ENCODE measurements at regions not wholly inside any gene's neighbourhood (a gene's known extent, or its start where the extent isn't known, plus 50 kb on each side); places are given as distances from the start of the nearest gene placed in this dataset.

DNA sequence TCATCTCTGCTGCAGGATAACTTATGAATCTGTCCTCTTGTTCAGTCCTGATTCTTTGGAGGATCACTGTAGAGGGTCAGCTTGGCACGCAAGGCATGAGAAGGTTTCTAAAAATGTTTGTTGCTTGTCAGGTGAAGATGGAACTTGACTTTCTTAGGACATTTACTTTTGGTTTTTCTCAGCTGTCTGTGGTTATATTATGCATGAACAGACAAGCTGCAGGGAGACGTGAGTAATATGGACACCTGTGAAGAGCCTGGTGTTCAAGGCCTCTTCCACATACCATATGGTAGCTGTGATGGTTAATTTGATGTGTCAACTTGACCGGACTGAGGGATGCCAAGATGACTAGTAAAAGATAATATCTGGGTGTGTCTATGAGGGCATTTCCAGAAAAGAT, 270.2 kb upstream of the CPHXL start:
- POLR2A ChIA-PET: no interaction called here
- CTCF ChIA-PET: no interaction called here
- H3K27me3 Mint-ChIP-seq: no peaks in the 10 kb centered on the region
- no peaks in the 10 kb centered on the region for H3K36me3 Mint-ChIP-seq (ENCODE audit: low read depth)
- H3K4me3 Mint-ChIP-seq: no peak overlapping the region
- H3K4me1 Mint-ChIP-seq: no peaks in the 10 kb centered on the region
- no peak overlapping the region for H3K27ac Mint-ChIP-seq
- no peak for DNase-seq
- H3K9me3 Mint-ChIP-seq: peaks cover 6% of the 10 kb centered on the region

DNA sequence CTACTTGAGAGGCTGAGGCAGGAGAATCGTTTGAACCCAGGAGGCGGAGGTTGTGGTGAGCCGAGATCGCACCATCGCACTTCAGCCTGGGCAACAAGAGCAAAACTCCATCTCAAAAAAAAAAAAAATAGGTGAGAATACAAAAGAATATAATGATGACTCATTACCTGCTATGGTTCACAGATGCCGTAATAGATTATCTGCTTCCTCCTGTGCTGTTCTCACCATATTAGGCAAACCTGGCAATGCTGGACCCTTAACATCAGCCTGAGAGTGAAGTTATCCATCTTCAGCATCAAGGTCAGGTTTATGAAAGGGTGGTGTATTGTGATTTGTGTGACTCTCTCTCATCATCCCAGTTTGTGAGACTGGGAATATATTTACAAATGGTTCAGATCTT, 271.3 kb upstream of the CPHXL start:
- H3K9me3 Mint-ChIP-seq: peaks cover 6% of the 10 kb centered on the region
- no peaks in the 10 kb centered on the region for H3K36me3 Mint-ChIP-seq (ENCODE audit: low read depth)
- POLR2A ChIA-PET: no interaction called here
- no peak overlapping the region for H3K27ac Mint-ChIP-seq
- H3K4me3 Mint-ChIP-seq: no peak overlapping the region
- no peaks in the 10 kb centered on the region for H3K4me1 Mint-ChIP-seq
- no peaks in the 10 kb centered on the region for H3K27me3 Mint-ChIP-seq
- CTCF ChIA-PET: no interaction called here
- DNase-seq: no peak

DNA sequence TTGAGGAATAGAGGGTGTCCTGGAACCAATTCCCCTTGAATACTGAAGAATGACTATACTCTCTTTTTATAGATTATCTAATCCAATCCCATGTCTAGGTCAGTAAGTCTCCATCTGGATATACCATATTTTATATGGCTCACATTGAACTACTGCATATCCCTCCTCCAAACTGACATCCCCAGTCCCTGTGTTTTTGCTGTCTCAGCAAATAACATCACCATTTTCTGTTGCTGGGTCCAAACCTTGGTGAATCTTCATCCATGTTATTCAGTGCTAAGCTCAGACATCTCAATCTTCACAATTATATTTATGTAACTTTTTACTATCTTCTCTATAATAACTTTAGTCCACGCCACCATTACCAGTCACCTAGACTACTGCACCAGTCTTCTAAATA, 269.6 kb upstream of the CNTNAP4 start:
- no peak overlapping the region for H3K27ac Mint-ChIP-seq
- H3K4me1 Mint-ChIP-seq: no peaks in the 10 kb centered on the region
- no peak overlapping the region for H3K4me3 Mint-ChIP-seq
- H3K9me3 Mint-ChIP-seq: no peaks in the 10 kb centered on the region
- DNase-seq: no peak
- POLR2A ChIA-PET: interaction anchor here (0.6 kb wide), 1 partner anchor 1168 kb away, joined by 3 read pairs; no protein-coding TSS in a partner anchor
- no peaks in the 10 kb centered on the region for H3K27me3 Mint-ChIP-seq
- CTCF ChIA-PET: no interaction called here
- H3K36me3 Mint-ChIP-seq (ENCODE audit: low read depth): no peaks in the 10 kb centered on the region

DNA sequence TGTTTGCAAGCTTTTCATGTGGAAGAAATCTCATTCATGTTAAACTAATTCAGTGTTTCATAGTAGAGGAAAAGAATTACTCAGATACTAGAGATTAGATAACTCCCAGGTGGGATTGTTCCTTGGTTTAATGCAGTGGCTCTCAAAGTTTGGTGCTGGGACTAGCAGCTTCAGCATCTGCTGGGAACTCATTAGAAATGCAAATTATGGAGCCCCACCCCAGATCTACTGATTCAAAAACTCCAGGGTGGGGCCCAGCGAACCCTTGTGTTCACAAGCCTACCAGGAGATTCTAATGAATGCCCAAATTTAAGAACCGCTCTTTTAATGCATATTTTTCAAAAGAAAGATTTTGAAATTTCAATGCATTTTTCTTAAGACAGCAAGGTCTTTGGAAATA, 253.4 kb upstream of the CNTNAP4 start:
- H3K4me3 Mint-ChIP-seq: no peak overlapping the region
- DNase-seq: no peak
- ChIA-PET POLR2A (no interaction called here), CTCF (no interaction called here)
- H3K27ac Mint-ChIP-seq: no peak overlapping the region
- H3K9me3 Mint-ChIP-seq: no peaks in the 10 kb centered on the region
- H3K27me3 Mint-ChIP-seq: no peaks in the 10 kb centered on the region
- no peaks in the 10 kb centered on the region for H3K36me3 Mint-ChIP-seq (ENCODE audit: low read depth)
- no peaks in the 10 kb centered on the region for H3K4me1 Mint-ChIP-seq

DNA sequence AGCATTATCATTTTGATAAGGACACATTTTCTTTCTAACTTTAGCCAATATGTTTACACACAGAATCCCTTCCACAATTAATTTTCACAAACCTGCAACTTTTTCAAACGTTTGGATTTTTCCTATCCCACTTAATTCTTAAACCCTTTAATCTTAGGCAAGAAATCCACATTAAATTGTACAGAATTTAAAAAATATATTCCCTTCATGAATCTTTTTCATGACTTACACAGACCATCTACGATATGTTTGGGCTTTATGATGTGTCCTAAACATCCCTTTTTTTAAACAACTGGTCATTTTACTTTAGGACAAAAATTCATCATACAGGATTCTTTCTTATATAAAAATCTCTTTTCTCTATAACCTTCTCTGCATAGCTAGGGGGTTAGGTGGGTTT, 241.5 kb upstream of the CNTNAP4 start:
- Mint-ChIP-seq H3K27me3 (no peaks in the 10 kb centered on the region), H3K4me3 (no peak overlapping the region), H3K36me3 (ENCODE audit: low read depth) (no peaks in the 10 kb centered on the region), H3K4me1 (no peaks in the 10 kb centered on the region), H3K27ac (no peak overlapping the region), H3K9me3 (peaks cover 12% of the 10 kb centered on the region)
- DNase-seq: no peak
- ChIA-PET CTCF (no interaction called here), POLR2A (no interaction called here)

DNA sequence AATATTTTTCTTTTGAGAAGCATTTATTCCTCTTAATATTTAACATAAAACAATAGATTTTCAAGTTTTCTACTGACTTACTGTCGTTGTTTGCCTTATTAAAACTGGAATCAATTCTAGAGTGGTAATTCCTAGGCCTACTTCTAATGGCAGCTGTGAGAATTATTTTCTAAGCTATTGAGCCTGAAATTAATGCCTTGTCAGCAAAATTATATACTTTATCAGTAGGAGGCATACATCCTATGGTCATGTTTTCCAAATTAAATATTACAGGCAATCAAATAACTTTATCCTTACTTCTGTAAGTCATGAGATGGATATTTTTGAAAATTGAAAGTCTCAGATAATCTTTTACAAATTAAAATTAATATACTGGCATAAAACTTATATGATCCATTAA, 239.1 kb upstream of the CNTNAP4 start:
- Mint-ChIP-seq H3K4me1 (no peaks in the 10 kb centered on the region), H3K27me3 (no peaks in the 10 kb centered on the region), H3K9me3 (peaks cover 12% of the 10 kb centered on the region), H3K27ac (no peak overlapping the region), H3K4me3 (no peak overlapping the region), H3K36me3 (ENCODE audit: low read depth) (no peaks in the 10 kb centered on the region)
- DNase-seq: no peak
- ChIA-PET CTCF (no interaction called here), POLR2A (no interaction called here)

DNA sequence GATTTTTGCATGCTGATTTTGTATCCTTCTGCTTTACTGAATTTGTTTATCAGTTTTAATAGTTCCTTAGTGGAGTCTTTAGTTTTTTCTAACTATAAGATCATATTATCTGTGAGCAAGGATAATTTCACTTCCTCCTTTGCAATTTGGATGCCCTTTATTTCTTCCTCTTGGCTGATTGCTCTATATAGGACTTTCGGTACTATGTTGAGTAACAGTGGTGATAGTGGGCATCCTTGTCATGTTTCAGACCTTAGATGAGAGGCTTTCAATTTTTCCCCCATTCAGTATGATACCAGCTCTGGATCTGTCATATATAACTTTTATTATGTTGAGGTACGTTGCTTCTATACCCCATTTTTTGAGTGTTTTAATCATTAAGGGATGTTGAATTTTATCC, 224.5 kb upstream of the CNTNAP4 start:
- no peaks in the 10 kb centered on the region for H3K36me3 Mint-ChIP-seq (ENCODE audit: low read depth)
- no peak overlapping the region for H3K4me3 Mint-ChIP-seq
- DNase-seq: no peak
- POLR2A ChIA-PET: no interaction called here
- CTCF ChIA-PET: no interaction called here
- peaks cover 4% of the 10 kb centered on the region for H3K9me3 Mint-ChIP-seq
- no peak overlapping the region for H3K27ac Mint-ChIP-seq
- H3K27me3 Mint-ChIP-seq: no peaks in the 10 kb centered on the region
- no peaks in the 10 kb centered on the region for H3K4me1 Mint-ChIP-seq

DNA sequence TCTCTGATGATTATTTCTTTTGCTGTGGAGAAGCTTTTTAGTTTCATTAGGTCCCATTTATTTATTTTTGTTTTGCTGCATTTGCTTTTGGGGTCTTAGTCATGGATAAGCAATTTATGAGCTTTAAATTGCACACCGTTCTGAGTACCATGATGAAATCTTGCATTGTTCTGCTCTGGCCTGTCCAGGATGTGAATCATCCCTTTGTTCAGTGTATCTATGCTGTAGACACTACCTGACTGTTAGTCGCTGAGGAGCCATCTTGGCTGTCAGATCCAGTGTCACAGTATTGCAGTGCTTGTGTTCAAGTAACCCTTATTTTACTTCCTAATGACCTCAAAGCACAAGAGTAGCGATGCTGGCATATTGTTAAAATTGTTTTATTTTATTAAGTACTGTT, 218.0 kb upstream of the CNTNAP4 start:
- H3K27ac Mint-ChIP-seq: no peak overlapping the region
- H3K27me3 Mint-ChIP-seq: no peaks in the 10 kb centered on the region
- DNase-seq: no peak

DNA sequence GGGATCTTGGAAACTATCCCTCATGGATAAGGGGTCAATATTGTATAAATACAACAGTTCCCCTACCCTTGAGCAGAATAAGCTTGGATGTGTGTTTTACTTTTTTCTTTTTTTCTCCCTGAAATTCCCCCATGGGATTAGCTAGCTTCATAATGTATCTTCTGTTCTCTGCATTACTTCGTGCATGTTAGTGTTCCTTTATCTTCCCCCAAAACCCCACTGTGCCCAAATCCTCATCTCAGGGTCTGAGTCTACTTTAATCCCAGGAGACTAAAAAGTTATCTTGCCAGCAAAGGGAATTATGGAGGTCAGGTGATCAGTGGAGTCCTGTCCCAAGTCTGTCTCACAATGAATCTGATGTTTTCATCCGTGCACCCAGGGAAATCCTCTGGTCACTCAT, 217.5 kb upstream of the CNTNAP4 start:
- H3K27me3 Mint-ChIP-seq: no peaks in the 10 kb centered on the region
- CTCF ChIA-PET: no interaction called here
- no peak for DNase-seq
- H3K9me3 Mint-ChIP-seq: peaks cover 2% of the 10 kb centered on the region
- H3K4me1 Mint-ChIP-seq: no peaks in the 10 kb centered on the region
- POLR2A ChIA-PET: no interaction called here
- no peak overlapping the region for H3K27ac Mint-ChIP-seq
- no peak overlapping the region for H3K4me3 Mint-ChIP-seq
- H3K36me3 Mint-ChIP-seq (ENCODE audit: low read depth): no peaks in the 10 kb centered on the region

More for the DNA sequence above, 218.0 kb upstream of the CNTNAP4 start:
- peaks cover 2% of the 10 kb centered on the region for H3K9me3 Mint-ChIP-seq
- POLR2A ChIA-PET: no interaction called here
- H3K4me1 Mint-ChIP-seq: no peaks in the 10 kb centered on the region
- CTCF ChIA-PET: no interaction called here
- H3K4me3 Mint-ChIP-seq: no peak overlapping the region
- H3K36me3 Mint-ChIP-seq (ENCODE audit: low read depth): no peaks in the 10 kb centered on the region

DNA sequence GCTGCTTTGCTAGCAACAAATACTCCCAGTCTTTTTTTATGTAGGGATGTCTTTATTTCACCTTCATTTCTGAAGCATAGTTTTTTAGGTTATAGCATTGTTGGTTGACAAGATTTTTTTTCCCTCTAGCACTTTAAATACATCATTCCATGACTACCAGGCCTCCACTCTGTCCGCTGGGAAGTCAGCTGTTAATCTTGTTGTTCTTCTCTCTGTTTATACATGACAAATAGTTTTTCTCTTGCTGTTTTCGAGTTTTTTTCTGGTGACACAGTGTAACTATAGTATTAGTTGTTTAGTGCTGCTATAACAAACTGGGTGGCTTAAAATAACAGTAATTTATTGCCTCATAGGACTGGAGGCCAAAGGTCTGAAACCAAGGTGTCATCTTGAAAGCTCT, 205.5 kb upstream of the CNTNAP4 start:
- CTCF ChIA-PET: no interaction called here
- Mint-ChIP-seq H3K36me3 (ENCODE audit: low read depth) (no peaks in the 10 kb centered on the region), H3K4me3 (no peak overlapping the region), H3K27ac (no peak overlapping the region), H3K4me1 (no peaks in the 10 kb centered on the region), H3K9me3 (no peaks in the 10 kb centered on the region), H3K27me3 (no peaks in the 10 kb centered on the region)
- no peak for DNase-seq
- POLR2A ChIA-PET: no interaction called here

DNA sequence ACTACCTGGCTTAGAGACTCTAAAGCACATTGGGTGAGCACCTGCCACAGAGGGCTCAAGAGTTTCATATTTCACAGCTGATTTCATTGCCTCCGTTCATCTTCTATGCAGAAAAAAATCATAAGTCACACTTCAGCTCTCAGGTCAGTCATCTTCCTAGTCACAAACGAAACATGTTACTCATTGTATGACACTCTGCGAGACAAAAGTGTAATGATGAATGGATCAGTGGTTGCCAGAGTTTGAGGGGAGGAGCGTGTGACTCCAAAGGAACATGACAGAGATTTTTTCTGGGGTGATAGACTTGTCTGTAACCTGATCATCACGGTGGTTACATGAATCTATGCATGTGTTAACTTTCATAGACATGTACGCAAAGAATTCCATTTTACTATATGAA, 195.2 kb upstream of the CNTNAP4 start:
- Mint-ChIP-seq H3K4me3 (no peak overlapping the region), H3K9me3 (no peaks in the 10 kb centered on the region), H3K27me3 (no peaks in the 10 kb centered on the region), H3K4me1 (no peaks in the 10 kb centered on the region), H3K36me3 (ENCODE audit: low read depth) (no peaks in the 10 kb centered on the region), H3K27ac (no peak overlapping the region)
- DNase-seq: no peak
- ChIA-PET CTCF (no interaction called here), POLR2A (no interaction called here)

DNA sequence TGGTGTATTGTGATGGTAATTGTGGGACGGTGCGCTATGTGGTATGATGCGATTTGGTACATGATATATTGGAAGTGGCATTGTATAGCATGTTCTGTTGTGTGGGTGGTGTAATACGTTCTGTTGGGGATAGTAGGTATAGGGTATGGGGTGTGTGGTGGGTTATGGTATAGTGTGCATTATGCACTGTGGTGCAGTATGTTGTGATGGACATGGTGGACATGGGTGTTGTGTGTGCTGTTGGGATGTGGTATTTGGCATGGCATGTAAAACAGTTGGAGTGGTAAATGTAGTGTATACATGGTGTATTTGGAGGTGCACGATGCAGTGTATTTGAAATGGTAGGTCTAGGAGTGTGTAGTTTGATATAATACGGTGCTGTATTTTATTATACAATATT, 170.6 kb upstream of the CNTNAP4 start:
- Mint-ChIP-seq H3K36me3 (ENCODE audit: low read depth) (no peaks in the 10 kb centered on the region), H3K9me3 (peaks cover 9% of the 10 kb centered on the region), H3K4me3 (no peak overlapping the region), H3K27me3 (no peaks in the 10 kb centered on the region), H3K27ac (no peak overlapping the region), H3K4me1 (no peaks in the 10 kb centered on the region)
- no peak for DNase-seq
- ChIA-PET CTCF (no interaction called here), POLR2A (no interaction called here)

DNA sequence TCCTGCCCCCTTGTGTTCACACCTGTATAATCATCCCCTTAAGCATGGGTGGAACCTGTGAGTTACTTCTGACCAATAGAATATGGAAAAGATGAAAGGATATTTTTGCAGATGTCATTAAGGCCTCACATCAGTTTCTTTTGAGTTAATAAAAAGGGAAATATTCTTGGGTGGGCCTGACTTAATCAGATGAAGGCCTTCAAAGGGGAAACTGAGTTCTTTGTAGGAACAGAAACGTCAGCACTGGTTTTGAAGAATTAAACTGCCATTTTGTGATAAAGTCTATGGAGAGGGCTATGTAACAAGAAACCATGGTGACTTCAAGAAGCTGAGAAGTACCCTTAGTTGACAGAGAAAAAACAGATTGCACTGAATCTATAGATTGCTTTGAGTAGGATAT, 168.7 kb upstream of the CNTNAP4 start:
- DNase-seq: no peak
- POLR2A ChIA-PET: no interaction called here
- H3K4me1 Mint-ChIP-seq: no peaks in the 10 kb centered on the region
- H3K9me3 Mint-ChIP-seq: peaks cover 5% of the 10 kb centered on the region
- H3K27me3 Mint-ChIP-seq: no peaks in the 10 kb centered on the region
- H3K4me3 Mint-ChIP-seq: no peak overlapping the region
- no peak overlapping the region for H3K27ac Mint-ChIP-seq
- CTCF ChIA-PET: no interaction called here
- H3K36me3 Mint-ChIP-seq (ENCODE audit: low read depth): no peaks in the 10 kb centered on the region

DNA sequence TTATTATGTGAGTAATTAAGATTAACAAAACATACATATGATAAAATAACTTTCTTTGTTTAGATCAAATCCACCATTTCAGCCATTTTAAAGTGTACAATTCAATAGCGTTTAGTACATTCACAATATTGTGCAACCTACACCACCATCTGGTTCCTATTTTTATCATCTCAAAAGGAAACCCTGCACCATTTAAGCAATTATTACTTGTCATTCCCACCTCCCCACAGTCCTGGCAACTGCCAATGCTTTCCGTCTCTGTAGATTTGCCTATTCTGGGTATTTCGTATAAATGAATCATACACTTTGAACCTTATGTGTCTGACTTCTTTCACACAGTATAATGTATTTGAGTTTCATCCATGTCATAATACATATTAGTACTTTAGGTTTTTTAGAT, 162.5 kb upstream of the CNTNAP4 start:
- Mint-ChIP-seq H3K27me3 (no peaks in the 10 kb centered on the region), H3K27ac (no peak overlapping the region), H3K4me1 (no peaks in the 10 kb centered on the region), H3K4me3 (no peak overlapping the region), H3K9me3 (peaks cover 4% of the 10 kb centered on the region), H3K36me3 (ENCODE audit: low read depth) (no peaks in the 10 kb centered on the region)
- no peak for DNase-seq
- POLR2A ChIA-PET: no interaction called here
- CTCF ChIA-PET: no interaction called here

DNA sequence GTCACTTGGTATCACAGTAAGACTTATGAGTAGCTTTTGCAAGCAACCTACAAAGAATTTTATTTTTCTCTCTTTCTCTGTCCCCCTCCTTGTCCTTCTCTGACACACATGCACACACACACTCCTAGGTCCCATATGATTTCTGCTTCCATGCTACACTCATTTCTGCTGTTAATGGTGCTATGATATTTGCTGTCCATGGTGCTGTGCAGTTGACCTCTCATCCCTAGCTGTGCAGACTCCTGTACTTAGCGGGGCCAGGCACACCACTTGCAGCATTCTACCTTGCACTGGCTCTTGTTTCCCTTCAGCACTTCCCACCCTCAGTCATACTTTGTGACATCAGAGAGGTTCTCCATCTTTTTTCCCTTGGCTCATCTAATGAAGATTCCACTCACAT, 158.9 kb upstream of the CNTNAP4 start:
- POLR2A ChIA-PET: no interaction called here
- H3K27ac Mint-ChIP-seq: no peak overlapping the region

More for the DNA sequence above, 158.9 kb upstream of the CNTNAP4 start:
- DNase-seq: no peak
- Mint-ChIP-seq H3K9me3 (peaks cover 2% of the 10 kb centered on the region), H3K4me3 (no peak overlapping the region), H3K27me3 (no peaks in the 10 kb centered on the region), H3K36me3 (ENCODE audit: low read depth) (no peaks in the 10 kb centered on the region), H3K4me1 (no peaks in the 10 kb centered on the region)
- CTCF ChIA-PET: interaction anchor here (0.7 kb wide), 1 partner anchor 95 kb away, joined by 9 read pairs; no protein-coding TSS in a partner anchor
